Urinary bladder (tissue), 3 donors: ENCODE measurements at regions not wholly inside any gene's neighbourhood (a gene's known extent, or its start where the extent isn't known, plus 50 kb on each side); places are given as distances from the start of the nearest gene placed in this dataset.
"Not testable (repeated sequence)": the region's sequence is repeated elsewhere in the genome, so short reads cannot be mapped to it uniquely, and the experiment has no call there.

Source experiments
- DNase-seq: peaks from one replicate; pipeline ENCODE4 v3.0.0-alpha.2; 2015; ENCODE audit errors: extremely low spot score
- H3K27ac ChIP-seq: one replicate; pipeline ENCODE4 v1.5.1; 2013; ENCODE audit warnings: low read depth, mild to moderate bottlenecking, moderate library complexity
- H3K36me3 ChIP-seq: one replicate; pipeline ENCODE4 v1.6.1; 2013; ENCODE audit warnings: mild to moderate bottlenecking, moderate library complexity; ENCODE audit not compliant: insufficient read depth
- H3K4me1 ChIP-seq: one replicate; pipeline ENCODE4 v1.6.1; 2013; ENCODE audit warnings: mild to moderate bottlenecking, moderate library complexity; ENCODE audit not compliant: insufficient read depth
- H3K4me3 ChIP-seq: one replicate; pipeline ENCODE4 v1.5.1; 2013; ENCODE audit warnings: low read depth, low read length
- WGBS: extraction: QIAGEN DNeasy Blood & Tissue Kit; methylation state at CpG from one replicate; pipeline ENCODE4 v1.1.7; 2013; 5-methylcytosine and 5-hydroxymethylcytosine counted together
- donor health status: healthy with polysubstance abuse.
- donor health status: healthy.

GRCh38 chr13:74555651-74556420, 421.6 kb upstream of the KLF12 start:
- Histone ChIP-seq H3K27ac (no peak overlapping the region), H3K4me3 (no peak overlapping the region), H3K36me3 (no peaks in the 10 kb centered on the region), H3K4me1 (no peaks in the 10 kb centered on the region)
- DNase-seq: no peak
- WGBS: 69% methylated on average over 9 of the region's 9 CpGs

- 91% methylated on average over 3 of the region's 3 CpGs for WGBS
- Histone ChIP-seq H3K36me3 (no peaks in the 10 kb centered on the region), H3K4me3 (no peak overlapping the region), H3K27ac (no peak overlapping the region), H3K4me1 (no peaks in the 10 kb centered on the region)
- no peak for DNase-seq
These were observed 421.0 kb upstream of the KLF12 start for GRCh38 chr13:74555276-74555625.

- no peak overlapping the region for H3K27ac ChIP-seq
- H3K4me3 ChIP-seq: no peak overlapping the region
- H3K36me3 ChIP-seq: no peaks in the 10 kb centered on the region
- DNase-seq: no peak
- 93% methylated on average over 8 of the region's 8 CpGs for WGBS
- H3K4me1 ChIP-seq: no peaks in the 10 kb centered on the region
These were observed 420.5 kb upstream of the KLF12 start for GRCh38 chr13:74554569-74555275.

- 92% methylated on average over 2 of the region's 2 CpGs for WGBS
These were observed 415.8 kb upstream of the KLF12 start for GRCh38 chr13:74550039-74550438.

GRCh38 chr13:74536649-74537048, 402.4 kb upstream of the KLF12 start:
- H3K4me1 ChIP-seq, H3K4me3 ChIP-seq, H3K27ac ChIP-seq, H3K36me3 ChIP-seq, DNase-seq: not testable (repeated sequence)
- 85% methylated on average over 11 of the region's 11 CpGs for WGBS

More at GRCh38 chr13:74550039-74550438, 415.8 kb upstream of the KLF12 start:
- H3K4me3 ChIP-seq: no peak overlapping the region
- H3K36me3 ChIP-seq: no peaks in the 10 kb centered on the region
- H3K4me1 ChIP-seq: no peaks in the 10 kb centered on the region
- no peak overlapping the region for H3K27ac ChIP-seq
- DNase-seq: no peak

- Histone ChIP-seq H3K36me3 (peaks cover 2% of the 10 kb centered on the region), H3K4me3 (no peak overlapping the region), H3K27ac (no peak overlapping the region), H3K4me1 (no peaks in the 10 kb centered on the region)
- WGBS: 84% methylated on average over 2 of the region's 2 CpGs
- DNase-seq: no peak
These were observed 399.0 kb upstream of the KLF12 start for GRCh38 chr13:74533226-74533625.

- 89% methylated on average over 1 of the region's 1 CpG for WGBS
- H3K27ac ChIP-seq: no peak overlapping the region
- H3K36me3 ChIP-seq: peaks cover 2% of the 10 kb centered on the region
- DNase-seq: no peak
- no peak overlapping the region for H3K4me3 ChIP-seq
- no peaks in the 10 kb centered on the region for H3K4me1 ChIP-seq
These were observed 395.8 kb upstream of the KLF12 start for GRCh38 chr13:74530011-74530410.

- no peak for DNase-seq
- Histone ChIP-seq H3K4me1 (no peaks in the 10 kb centered on the region), H3K36me3 (peaks cover 2% of the 10 kb centered on the region), H3K27ac (no peak overlapping the region), H3K4me3 (no peak overlapping the region)
- 90% methylated on average over 4 of the region's 4 CpGs for WGBS
These were observed 394.7 kb upstream of the KLF12 start for GRCh38 chr13:74528734-74529513.

- DNase-seq: no peak
- H3K4me1 ChIP-seq: no peaks in the 10 kb centered on the region
- WGBS: 65% methylated on average over 2 of the region's 2 CpGs
- no peak overlapping the region for H3K27ac ChIP-seq
- no peaks in the 10 kb centered on the region for H3K36me3 ChIP-seq
- no peak overlapping the region for H3K4me3 ChIP-seq
These were observed 388.9 kb upstream of the KLF12 start for GRCh38 chr13:74523057-74523456.

- 83% methylated on average over 3 of the region's 3 CpGs for WGBS
- no peak for DNase-seq
- Histone ChIP-seq H3K27ac (no peak overlapping the region), H3K4me3 (no peak overlapping the region), H3K36me3 (no peaks in the 10 kb centered on the region), H3K4me1 (no peaks in the 10 kb centered on the region)
These were observed 377.3 kb upstream of the KLF12 start for GRCh38 chr13:74511523-74511922.

GRCh38 chr13:74487091-74487722, 353.0 kb upstream of the KLF12 start:
- Histone ChIP-seq H3K36me3 (no peaks in the 10 kb centered on the region), H3K4me1 (no peaks in the 10 kb centered on the region), H3K4me3 (no peak overlapping the region), H3K27ac (no peak overlapping the region)
- DNase-seq: no peak
- WGBS: 45% methylated on average over 3 of the region's 3 CpGs

- no peak for DNase-seq
- Histone ChIP-seq H3K4me1 (no peaks in the 10 kb centered on the region), H3K27ac (no peak overlapping the region), H3K36me3 (no peaks in the 10 kb centered on the region), H3K4me3 (no peak overlapping the region)
- WGBS: 84% methylated on average over 1 of the region's 1 CpG
These were observed 351.6 kb upstream of the KLF12 start for GRCh38 chr13:74485757-74486156.

GRCh38 chr13:74479124-74479523, 344.9 kb upstream of the KLF12 start:
- Histone ChIP-seq H3K36me3 (no peaks in the 10 kb centered on the region), H3K4me3 (no peak overlapping the region), H3K4me1 (no peaks in the 10 kb centered on the region), H3K27ac (no peak overlapping the region)
- DNase-seq: no peak
- WGBS: 71% methylated on average over 2 of the region's 2 CpGs
